SK-N-SH (cell line): ENCODE measurements at regions not wholly inside any gene's neighbourhood (a gene's known extent, or its start where the extent isn't known, plus 50 kb on each side); places are given as distances from the start of the nearest gene placed in this dataset.

Source experiments
- CTCF ChIA-PET: fragments of 300-600, 350-600 bp; formaldehyde crosslinking; extraction: SDS; loops from one replicate; lab custom pipeline; 2021; lab: Yijun Ruan, JAX
- POLR2A ChIA-PET: fragments of 350-600 bp; sonication (Branson Sonifier 250); formaldehyde crosslinking; extraction: SDS; loops from one replicate; lab custom pipeline; 2020; ENCODE audit warnings: antibody characterized with exemption, inconsistent platforms; lab: Yijun Ruan, JAX
- DNase-seq: peaks from one replicate; pipeline ENCODE4 v3.0.0; 2012
- H2AFZ ChIP-seq: fragments of 200-600 bp; sonication (generic); 2 replicates; pipeline ENCODE4 v1.8.1; 2016; ENCODE audit warnings: antibody characterized with exemption, mild to moderate bottlenecking, low read depth
- H3F3A ChIP-seq: fragments of 200-600 bp; sonication (generic); replicated peaks from 2 replicates; pipeline ENCODE3; 2016; ENCODE audit warnings: antibody characterized with exemption, mild to moderate bottlenecking; ENCODE audit not compliant: insufficient read depth
- H3K27ac ChIP-seq, 2 experiments: fragments of 200-500 bp in 1 of 2; fragments of 200-600 bp in 1 of 2; sonication (Bioruptor generic) in 1 of 2; sonication (generic), shearing (Covaris generic) in 1 of 2; 2 replicates each; pipeline versions ENCODE4 v1.5.1 to v1.6.1; 2014 to 2016; ENCODE audit warnings: low read depth in 2 of 2, inconsistent platforms in 1 of 2, low read length in 1 of 2, mild to moderate bottlenecking in 1 of 2, mixed read lengths in 1 of 2
- H3K27me3 ChIP-seq: fragments of 200-600 bp; sonication (generic), shearing (Covaris generic); 2 replicates; pipeline ENCODE4 v1.6.1; 2016; ENCODE audit warnings: mixed run types; ENCODE audit not compliant: insufficient read depth
- H3K36me3 ChIP-seq, 2 experiments: fragments of 200-500 bp in 1 of 2; fragments of 200-600 bp in 1 of 2; sonication (Bioruptor generic) in 1 of 2; sonication (generic) in 1 of 2; replicated peaks in 1 of 2; 2 replicates each; pipeline versions ENCODE3 to v1.5.1; 2014 to 2016; ENCODE audit warnings: low read length in 1 of 2, mild to moderate bottlenecking in 1 of 2; ENCODE audit not compliant: insufficient read depth in 2 of 2, control insufficient read depth in 1 of 2
- H3K4me1 ChIP-seq, 2 experiments: fragments of 200-500 bp in 1 of 2; fragments of 200-600 bp in 1 of 2; sonication (Bioruptor generic) in 1 of 2; sonication (generic), shearing (Covaris generic) in 1 of 2; 2 replicates each; pipeline versions ENCODE4 v1.5.1 to v1.6.1; 2014 to 2016; ENCODE audit warnings: low read depth in 1 of 2, low read length in 1 of 2, mixed run types in 1 of 2; ENCODE audit not compliant: insufficient read depth in 2 of 2, control insufficient read depth in 1 of 2
- H3K4me2 ChIP-seq: fragments of 200-600 bp; sonication (generic), shearing (Covaris generic); 2 replicates; pipeline ENCODE4 v1.6.1; 2017; ENCODE audit warnings: mixed run types
- H3K4me3 ChIP-seq, 2 experiments: fragments of 200-500 bp in 1 of 2; fragments of 200-600 bp in 1 of 2; sonication (Bioruptor generic) in 1 of 2; sonication (generic), shearing (Covaris generic) in 1 of 2; 2 replicates each; pipeline versions ENCODE4 v1.5.1 to v1.8.1; 2014 to 2016; ENCODE audit warnings: low read depth in 2 of 2, inconsistent platforms in 1 of 2, low read length in 1 of 2, mild to moderate bottlenecking in 1 of 2, mixed read lengths in 1 of 2, moderate library complexity in 1 of 2
- H3K79me2 ChIP-seq: fragments of 200-600 bp; sonication (generic); 2 replicates; pipeline ENCODE4 v1.8.1; 2017; ENCODE audit warnings: mild to moderate bottlenecking; ENCODE audit not compliant: insufficient read depth
- H3K9ac ChIP-seq: fragments of 200-600 bp; sonication (generic); 2 replicates; pipeline ENCODE4 v1.6.1; 2017; ENCODE audit warnings: mixed run types
- H3K9me2 ChIP-seq: fragments of 200-600 bp; sonication (generic); 2 replicates; pipeline ENCODE4 v1.6.1; 2017; ENCODE audit warnings: mixed run types
- H3K9me3 ChIP-seq: fragments of 200-600 bp; sonication (generic); 2 replicates; pipeline ENCODE4 v1.6.1; 2017; ENCODE audit warnings: mixed run types, mild to moderate bottlenecking, moderate library complexity
- H4K20me1 ChIP-seq: fragments of 200-600 bp; sonication (generic); 2 replicates; pipeline ENCODE4 v1.6.1; 2017; ENCODE audit warnings: mild to moderate bottlenecking, mixed run types; ENCODE audit not compliant: insufficient read depth
- ELF1 ChIP-seq: IDR thresholded peaks from 2 replicates; pipeline ENCODE4 v1.4.0; 2012
- EZH2phosphoT487 ChIP-seq: fragments of 200-600 bp; sonication (generic); IDR thresholded peaks from 2 replicates; pipeline ENCODE4 v1.6.1; 2017; ENCODE audit warnings: low read depth, mixed run types, mild to moderate bottlenecking, antibody characterized with exemption, moderate library complexity, borderline replicate concordance
- FOSL2 ChIP-seq: IDR thresholded peaks from 2 replicates; pipeline ENCODE4 v1.4.0; 2012; ENCODE audit warnings: low read depth, mild to moderate bottlenecking, moderate library complexity, borderline replicate concordance
- FOXJ3 ChIP-seq: sonication (generic); formaldehyde crosslinking; IDR thresholded peaks from 2 replicates; pipeline ENCODE4 v1.5.1; 2020; ENCODE audit warnings: mild to moderate bottlenecking, missing genetic modification reagents
- GABPA ChIP-seq: IDR thresholded peaks from 2 replicates; pipeline ENCODE4 v1.4.0; 2012; ENCODE audit warnings: low read depth, mild to moderate bottlenecking
- JUND ChIP-seq: IDR thresholded peaks from 2 replicates; pipeline ENCODE4 v1.4.0; 2012
- MAX ChIP-seq: IDR thresholded peaks from 2 replicates; pipeline ENCODE4 v1.4.0; 2012; ENCODE audit warnings: low read depth
- MEF2A ChIP-seq: IDR thresholded peaks from 2 replicates; pipeline ENCODE4 v1.4.0; 2012; ENCODE audit warnings: low read depth, borderline replicate concordance
- MXI1 ChIP-seq: IDR thresholded peaks from 2 replicates; pipeline ENCODE4 v1.6.1; 2012; ENCODE audit warnings: mild to moderate bottlenecking, low read depth, low read length, improper control_type of control experiment
- NFIC ChIP-seq: IDR thresholded peaks from 2 replicates; pipeline ENCODE4 v1.4.0; 2012; ENCODE audit warnings: borderline replicate concordance
- NRF1 ChIP-seq: IDR thresholded peaks from 2 replicates; pipeline ENCODE4 v1.6.1; 2012; ENCODE audit warnings: low read depth, mild to moderate bottlenecking, low read length
- PBX3 ChIP-seq: IDR thresholded peaks from 2 replicates; pipeline ENCODE4; 2012
- POLR2AphosphoS5 ChIP-seq: IDR thresholded peaks from 2 replicates; pipeline ENCODE4 v1.6.1; 2012; ENCODE audit warnings: low read depth, low read length
- RAD21 ChIP-seq: IDR thresholded peaks from 2 replicates; pipeline ENCODE4 v1.6.1; 2012; ENCODE audit warnings: mild to moderate bottlenecking, low read length
- RCOR1 ChIP-seq: fragments of 150-350 bp; IDR thresholded peaks from 2 replicates; pipeline ENCODE4 v1.6.1; 2017; ENCODE audit warnings: antibody characterized with exemption, low read length
- RFX5 ChIP-seq: IDR thresholded peaks from 2 replicates; pipeline ENCODE4 v1.6.1; 2012; ENCODE audit warnings: mild to moderate bottlenecking, improper control_type of control experiment, low read length
- SMC3 ChIP-seq: IDR thresholded peaks from 2 replicates; pipeline ENCODE4 v1.6.1; 2012; ENCODE audit warnings: low read depth, low read length, improper control_type of control experiment
- TAF1 ChIP-seq: IDR thresholded peaks from 2 replicates; pipeline ENCODE4 v1.6.1; 2012; ENCODE audit warnings: low read depth, mild to moderate bottlenecking, low read length, moderate library complexity, borderline replicate concordance
- TCF12 ChIP-seq: IDR thresholded peaks from 2 replicates; pipeline ENCODE4 v1.4.0; 2012
- TEAD4 ChIP-seq: IDR thresholded peaks from 2 replicates; pipeline ENCODE4 v1.4.0; 2012; ENCODE audit warnings: mild to moderate bottlenecking, borderline replicate concordance; ENCODE audit not compliant: insufficient read depth
- YY1 ChIP-seq: IDR thresholded peaks from 2 replicates; pipeline ENCODE4 v1.4.0; 2012; ENCODE audit warnings: low read depth, mild to moderate bottlenecking
- WGBS: methylation state at CpG from one replicate; pipeline ENCODE4 v1.1.6; 2017; ENCODE audit warnings: low lambda C conversion rate; 5-methylcytosine and 5-hydroxymethylcytosine counted together
- TF ChIP-seq, protein P1 (sequence below): fragments of 150-350 bp; IDR thresholded peaks from 2 replicates; pipeline ENCODE4 v1.6.1; 2016; ENCODE audit warnings: mild to moderate bottlenecking, low read depth, low read length
- TF ChIP-seq, protein P2 (sequence below): IDR thresholded peaks from 2 replicates; pipeline ENCODE4 v1.4.0; 2012; ENCODE audit warnings: low read depth, borderline replicate concordance

GRCh38 chr1:168989985-168990384, 116.5 kb upstream of the ATP1B1 start (continued):
- TF ChIP-seq MEF2A (no peak), NFIC (no peak), MXI1 (no peak), TCF12 (no peak), NRF1 (no peak), RCOR1 (no peak), GABPA (no peak), MAX (no peak), RFX5 (no peak), RAD21 (no peak)

- CTCF ChIA-PET: no interaction called here
Observed at GRCh38 chr1:168991667-168992475, 114.6 kb upstream of the ATP1B1 start.

GRCh38 chr1:169001353-169001752, 105.1 kb upstream of the ATP1B1 start:
- H3K36me3 ChIP-seq: no peaks in the 10 kb centered on the region
- no peak overlapping the region for H2AFZ ChIP-seq
- H3K27ac ChIP-seq: no peak overlapping the region
- WGBS: 88% methylated on average over 5 of the region's 5 CpGs
- ChIA-PET POLR2A (no interaction called here), CTCF (no interaction called here)
- H3K4me3 ChIP-seq: no peak overlapping the region
- peaks cover 0 to 3% of the 10 kb centered on the region in 2 experiments; a peak in 2 of 4 replicates for H3K4me1 ChIP-seq
- H3F3A ChIP-seq: no peaks in the 10 kb centered on the region
- no peak for DNase-seq
- H3K9me2 ChIP-seq: no peaks in the 10 kb centered on the region
- H3K9me3 ChIP-seq: no peaks in the 10 kb centered on the region
- H3K4me2 ChIP-seq: no peak overlapping the region
- no peaks in the 10 kb centered on the region for H3K27me3 ChIP-seq
- H3K79me2 ChIP-seq: no peaks in the 10 kb centered on the region
- H3K9ac ChIP-seq: no peak overlapping the region
- no peaks in the 10 kb centered on the region for H4K20me1 ChIP-seq
- TF ChIP-seq NFIC (no peak), JUND (no peak), FOSL2 (no peak), GABPA (no peak), SMC3 (no peak), RCOR1 (no peak), EZH2phosphoT487 (no peak), MXI1 (no peak), MAX (no peak), POLR2AphosphoS5 (no peak), YY1 (no peak), ELF1 (no peak), PBX3 (no peak), TAF1 (no peak), RAD21 (no peak)
- TF ChIP-seq, protein P1, sequence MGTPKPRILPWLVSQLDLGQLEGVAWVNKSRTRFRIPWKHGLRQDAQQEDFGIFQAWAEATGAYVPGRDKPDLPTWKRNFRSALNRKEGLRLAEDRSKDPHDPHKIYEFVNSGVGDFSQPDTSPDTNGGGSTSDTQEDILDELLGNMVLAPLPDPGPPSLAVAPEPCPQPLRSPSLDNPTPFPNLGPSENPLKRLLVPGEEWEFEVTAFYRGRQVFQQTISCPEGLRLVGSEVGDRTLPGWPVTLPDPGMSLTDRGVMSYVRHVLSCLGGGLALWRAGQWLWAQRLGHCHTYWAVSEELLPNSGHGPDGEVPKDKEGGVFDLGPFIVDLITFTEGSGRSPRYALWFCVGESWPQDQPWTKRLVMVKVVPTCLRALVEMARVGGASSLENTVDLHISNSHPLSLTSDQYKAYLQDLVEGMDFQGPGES: no peak

More at GRCh38 chr1:168991667-168992475, 114.6 kb upstream of the ATP1B1 start:
- H3K27me3 ChIP-seq: no peaks in the 10 kb centered on the region
- TF ChIP-seq FOXJ3 (CRISPR knock-in tag): no peak
- TF ChIP-seq, protein P2, sequence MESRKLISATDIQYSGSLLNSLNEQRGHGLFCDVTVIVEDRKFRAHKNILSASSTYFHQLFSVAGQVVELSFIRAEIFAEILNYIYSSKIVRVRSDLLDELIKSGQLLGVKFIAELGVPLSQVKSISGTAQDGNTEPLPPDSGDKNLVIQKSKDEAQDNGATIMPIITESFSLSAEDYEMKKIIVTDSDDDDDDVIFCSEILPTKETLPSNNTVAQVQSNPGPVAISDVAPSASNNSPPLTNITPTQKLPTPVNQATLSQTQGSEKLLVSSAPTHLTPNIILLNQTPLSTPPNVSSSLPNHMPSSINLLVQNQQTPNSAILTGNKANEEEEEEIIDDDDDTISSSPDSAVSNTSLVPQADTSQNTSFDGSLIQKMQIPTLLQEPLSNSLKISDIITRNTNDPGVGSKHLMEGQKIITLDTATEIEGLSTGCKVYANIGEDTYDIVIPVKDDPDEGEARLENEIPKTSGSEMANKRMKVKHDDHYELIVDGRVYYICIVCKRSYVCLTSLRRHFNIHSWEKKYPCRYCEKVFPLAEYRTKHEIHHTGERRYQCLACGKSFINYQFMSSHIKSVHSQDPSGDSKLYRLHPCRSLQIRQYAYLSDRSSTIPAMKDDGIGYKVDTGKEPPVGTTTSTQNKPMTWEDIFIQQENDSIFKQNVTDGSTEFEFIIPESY: no peak
- TF ChIP-seq TEAD4: no peak
- peak; percentile 18; the same call in 1 of the 2 replicates for TF ChIP-seq FOSL2
- TF ChIP-seq, all 33 proteins: peak for 1
- no peak for DNase-seq
- no peaks in the 10 kb centered on the region for H3K4me1 ChIP-seq
- peaks cover 4% of the 10 kb centered on the region for H3F3A ChIP-seq
- no peaks in the 10 kb centered on the region for H3K9me2 ChIP-seq
- POLR2A ChIA-PET: no interaction called here
- H2AFZ ChIP-seq: 0 out of 2 replicates have a peak overlapping the region, but pooled peaks have one; percentile 16
- H3K9me3 ChIP-seq: no peaks in the 10 kb centered on the region
- H3K36me3 ChIP-seq: no peaks in the 10 kb centered on the region
- H3K27ac ChIP-seq: no peak overlapping the region; a peak in 1 of 4 replicates
- H3K79me2 ChIP-seq: no peaks in the 10 kb centered on the region
- H4K20me1 ChIP-seq: no peaks in the 10 kb centered on the region
- H3K4me2 ChIP-seq: no peak overlapping the region
- no peak overlapping the region for H3K4me3 ChIP-seq
- 68% methylated on average over 4 of the region's 4 CpGs for WGBS
- no peak overlapping the region for H3K9ac ChIP-seq
